SU-DHL-6 (cell line): ENCODE measurements at regions not wholly inside any gene's neighbourhood (a gene's known extent, or its start where the extent isn't known, plus 50 kb on each side); places are given as distances from the start of the nearest gene placed in this dataset.

Experiments used
- H2AFZ ChIP-seq: fragments of 200-600 bp; sonication (generic); 2 replicates; pipeline ENCODE4 v1.6.1; 2014; ENCODE audit warnings: low read depth, mild to moderate bottlenecking, moderate library complexity, mixed read lengths, antibody characterized with exemption, low read length; ENCODE audit not compliant: severe bottlenecking
- H3F3A ChIP-seq: fragments of 200-600 bp; shearing (Covaris generic); 2 replicates; pipeline ENCODE4 v1.6.0; 2016; ENCODE audit warnings: antibody characterized with exemption, mild to moderate bottlenecking; ENCODE audit not compliant: insufficient read depth
- H3K27ac ChIP-seq: fragments of 200-600 bp; sonication (generic); 2 replicates; pipeline ENCODE4 v1.5.1; 2016; ENCODE audit warnings: low read depth, mild to moderate bottlenecking, low read length, moderate library complexity, mixed read lengths
- H3K27me3 ChIP-seq: fragments of 200-600 bp; sonication (generic), shearing (Covaris generic); 2 replicates; pipeline ENCODE4 v1.6.0; 2014; ENCODE audit warnings: mild to moderate bottlenecking, low read length
- H3K36me3 ChIP-seq: fragments of 200-600 bp; sonication (generic); 2 replicates; pipeline ENCODE4 v1.6.1; 2014; ENCODE audit warnings: mild to moderate bottlenecking, low read length, mixed read lengths
- H3K4me2 ChIP-seq: fragments of 300-600, 200-600 bp; shearing (Covaris generic), sonication (generic); 2 replicates; pipeline ENCODE4 v1.6.0; 2014; ENCODE audit warnings: low read length, low read depth, mild to moderate bottlenecking; ENCODE audit not compliant: poor library complexity, severe bottlenecking
- H3K4me3 ChIP-seq: fragments of 200-600 bp; sonication (generic); 2 replicates; pipeline ENCODE4 v1.5.1; 2014; ENCODE audit warnings: antibody characterized with exemption, low read length, mild to moderate bottlenecking, mixed read lengths; ENCODE audit not compliant: insufficient read depth, poor library complexity, severe bottlenecking
- H3K79me2 ChIP-seq: fragments of 200-600 bp; sonication (generic); 2 replicates; pipeline ENCODE4 v1.6.1; 2014; ENCODE audit warnings: mild to moderate bottlenecking, low read length, moderate library complexity; ENCODE audit not compliant: insufficient read depth
- H3K9ac ChIP-seq: fragments of 200-600 bp; sonication (generic); 2 replicates; pipeline ENCODE4 v1.7.0; 2014; ENCODE audit warnings: mild to moderate bottlenecking, low read length
- H3K9me2 ChIP-seq: fragments of 200-600 bp; sonication (generic); replicated peaks from 2 replicates; pipeline ENCODE4 v1.6.1; 2014; ENCODE audit warnings: low read length; ENCODE audit not compliant: insufficient read depth
- H3K9me3 ChIP-seq: fragments of 200-600 bp; sonication (generic); 2 replicates; pipeline ENCODE4 v1.6.1; 2014; ENCODE audit warnings: low read length, mixed read lengths; ENCODE audit not compliant: insufficient read depth
- H4K20me1 ChIP-seq: fragments of 200-600 bp; sonication (generic); 2 replicates; pipeline ENCODE4 v1.6.1; 2014; ENCODE audit warnings: low read depth, mild to moderate bottlenecking, antibody characterized with exemption, low read length, moderate library complexity, mixed read lengths
- CTCF ChIP-seq: fragments of 200-600 bp; sonication (generic); IDR thresholded peaks from one replicate; pipeline ENCODE4 v1.5.1; 2017; ENCODE audit warnings: antibody characterized with exemption, mild to moderate bottlenecking, low read length, moderate library complexity; ENCODE audit not compliant: insufficient read depth, poor library complexity, severe bottlenecking
- EZH2phosphoT487 ChIP-seq: fragments of 200-600 bp; sonication (generic), shearing (Covaris generic); conservative IDR thresholded peaks from 2 replicates; pipeline ENCODE4 v1.6.1; 2018; ENCODE audit warnings: mild to moderate bottlenecking, antibody characterized with exemption, low read length, moderate library complexity, mixed read lengths

DNA sequence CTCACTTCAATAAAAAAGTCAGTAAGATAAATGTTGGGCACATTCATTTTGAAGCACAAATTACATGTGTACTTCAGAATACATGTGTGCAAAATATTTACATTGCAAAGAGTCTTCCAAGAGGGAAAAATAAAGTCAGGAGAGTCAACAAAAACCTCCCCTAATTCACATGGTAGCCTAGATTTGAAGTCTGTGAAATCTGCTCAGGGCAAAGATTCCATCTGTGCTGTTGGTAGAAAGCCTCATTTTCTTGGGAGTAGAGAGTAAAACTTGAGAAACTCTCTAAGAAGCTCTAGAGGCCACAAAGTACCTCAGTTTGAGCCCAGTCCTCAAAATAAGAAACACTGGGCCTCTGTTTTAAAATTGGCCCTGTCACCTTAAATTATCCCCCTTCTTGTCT, 303.4 kb downstream of the RAB28 start:
- no peaks in the 10 kb centered on the region for H3K27me3 ChIP-seq
- no peaks in the 10 kb centered on the region; the same call in 1 of the 2 replicates for H3K9me2 ChIP-seq
- TF ChIP-seq EZH2phosphoT487 (no peak), CTCF (no peak)
- no peak overlapping the region for H3K9ac ChIP-seq
- no peak overlapping the region for H3K4me3 ChIP-seq
- no peaks in the 10 kb centered on the region for H3K79me2 ChIP-seq
- no peaks in the 10 kb centered on the region for H4K20me1 ChIP-seq
- H3K9me3 ChIP-seq = no peaks in the 10 kb centered on the region
- no peak overlapping the region for H3K27ac ChIP-seq
- no peak overlapping the region for H2AFZ ChIP-seq
- no peaks in the 10 kb centered on the region for H3F3A ChIP-seq
- no peaks in the 10 kb centered on the region for H3K36me3 ChIP-seq
- no peak overlapping the region for H3K4me2 ChIP-seq

GRCh38 chr4:13178621-13179020, 305.5 kb downstream of the RAB28 start:
- no peaks in the 10 kb centered on the region for H3K9me3 ChIP-seq
- no peaks in the 10 kb centered on the region for H3K27me3 ChIP-seq
- H3K79me2 ChIP-seq = no peaks in the 10 kb centered on the region
- H4K20me1 ChIP-seq = no peaks in the 10 kb centered on the region
- no peaks in the 10 kb centered on the region for H3K36me3 ChIP-seq
- no peak overlapping the region for H3K4me2 ChIP-seq
- H3K9ac ChIP-seq = no peak overlapping the region
- H3K27ac ChIP-seq = no peak overlapping the region
- no peak overlapping the region for H2AFZ ChIP-seq
- TF ChIP-seq CTCF (no peak), EZH2phosphoT487 (no peak)
- no peak overlapping the region for H3K4me3 ChIP-seq
- no peaks in the 10 kb centered on the region for H3F3A ChIP-seq
- no peaks in the 10 kb centered on the region; the same call in 1 of the 2 replicates for H3K9me2 ChIP-seq

DNA sequence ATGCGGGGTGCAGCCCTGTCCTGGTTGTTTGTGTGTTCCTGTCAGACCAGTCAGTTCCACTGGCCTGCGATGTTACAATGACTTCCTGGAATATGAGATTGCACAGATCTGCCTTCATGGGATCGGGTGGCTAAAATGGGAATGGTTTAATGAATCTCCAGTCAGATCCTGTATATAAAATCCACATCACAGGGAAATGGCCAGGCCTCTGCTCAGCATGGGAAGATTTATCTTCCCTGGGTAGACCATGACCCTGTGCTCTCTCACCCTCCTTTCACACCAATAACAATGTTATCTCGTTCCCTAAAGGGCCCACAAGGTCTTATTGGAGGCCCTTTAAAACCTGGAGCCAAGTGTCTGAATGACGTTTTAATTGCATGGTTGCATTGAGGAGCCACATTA, 307.4 kb downstream of the RAB28 start:
- H4K20me1 ChIP-seq = no peaks in the 10 kb centered on the region
- H3K9me3 ChIP-seq = no peaks in the 10 kb centered on the region
- H3K79me2 ChIP-seq = no peaks in the 10 kb centered on the region
- H3K9ac ChIP-seq = no peak overlapping the region
- H3K27ac ChIP-seq = no peak overlapping the region
- H3K9me2 ChIP-seq = no peaks in the 10 kb centered on the region; the same call in 1 of the 2 replicates
- no peak for TF ChIP-seq EZH2phosphoT487
- TF ChIP-seq CTCF = no peak
- H3F3A ChIP-seq = no peaks in the 10 kb centered on the region
- no peak overlapping the region for H3K4me2 ChIP-seq
- H3K4me3 ChIP-seq = no peak overlapping the region
- H3K36me3 ChIP-seq = no peaks in the 10 kb centered on the region
- H3K27me3 ChIP-seq = no peaks in the 10 kb centered on the region
- H2AFZ ChIP-seq = no peak overlapping the region

GRCh38 chr4:13174926-13175325, 309.2 kb downstream of the RAB28 start:
- H3K27me3 ChIP-seq = no peaks in the 10 kb centered on the region
- no peak overlapping the region for H3K4me3 ChIP-seq
- H2AFZ ChIP-seq = no peak overlapping the region
- H3K27ac ChIP-seq = no peak overlapping the region
- H3F3A ChIP-seq = no peaks in the 10 kb centered on the region
- H3K36me3 ChIP-seq = no peaks in the 10 kb centered on the region
- no peak overlapping the region for H3K9ac ChIP-seq
- no peaks in the 10 kb centered on the region; the same call in 1 of the 2 replicates for H3K9me2 ChIP-seq
- H3K79me2 ChIP-seq = no peaks in the 10 kb centered on the region
- TF ChIP-seq CTCF = no peak
- H3K4me2 ChIP-seq = no peak overlapping the region
- H4K20me1 ChIP-seq = no peaks in the 10 kb centered on the region
- H3K9me3 ChIP-seq = no peaks in the 10 kb centered on the region
